ENCODE measurements at regions not wholly inside any gene's neighbourhood (a gene's known extent, or its start where the extent isn't known, plus 50 kb on each side); places are given as distances from the start of the nearest gene placed in this dataset.

DNA sequence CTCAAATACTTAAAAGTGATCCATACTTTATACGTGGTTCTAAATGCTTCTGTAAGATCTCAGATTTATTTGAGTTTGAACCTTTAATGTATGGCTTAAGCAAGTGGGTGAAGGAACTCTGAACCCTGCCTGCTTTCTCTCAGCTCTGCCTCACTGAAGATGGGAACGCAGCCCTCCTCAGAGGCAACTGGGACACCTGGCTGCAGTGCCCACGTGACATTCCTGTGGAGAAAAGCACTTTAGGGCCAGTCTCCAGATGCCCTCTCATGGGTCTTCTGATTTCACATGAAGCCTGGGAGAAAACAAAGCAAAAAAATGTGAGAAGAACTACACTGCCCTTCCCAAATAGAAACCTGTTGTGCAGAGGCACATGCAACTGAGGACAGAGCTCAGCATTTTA is 242.6 kb upstream of the ANKRD30A start:
- TF ChIP-seq, protein P1, sequence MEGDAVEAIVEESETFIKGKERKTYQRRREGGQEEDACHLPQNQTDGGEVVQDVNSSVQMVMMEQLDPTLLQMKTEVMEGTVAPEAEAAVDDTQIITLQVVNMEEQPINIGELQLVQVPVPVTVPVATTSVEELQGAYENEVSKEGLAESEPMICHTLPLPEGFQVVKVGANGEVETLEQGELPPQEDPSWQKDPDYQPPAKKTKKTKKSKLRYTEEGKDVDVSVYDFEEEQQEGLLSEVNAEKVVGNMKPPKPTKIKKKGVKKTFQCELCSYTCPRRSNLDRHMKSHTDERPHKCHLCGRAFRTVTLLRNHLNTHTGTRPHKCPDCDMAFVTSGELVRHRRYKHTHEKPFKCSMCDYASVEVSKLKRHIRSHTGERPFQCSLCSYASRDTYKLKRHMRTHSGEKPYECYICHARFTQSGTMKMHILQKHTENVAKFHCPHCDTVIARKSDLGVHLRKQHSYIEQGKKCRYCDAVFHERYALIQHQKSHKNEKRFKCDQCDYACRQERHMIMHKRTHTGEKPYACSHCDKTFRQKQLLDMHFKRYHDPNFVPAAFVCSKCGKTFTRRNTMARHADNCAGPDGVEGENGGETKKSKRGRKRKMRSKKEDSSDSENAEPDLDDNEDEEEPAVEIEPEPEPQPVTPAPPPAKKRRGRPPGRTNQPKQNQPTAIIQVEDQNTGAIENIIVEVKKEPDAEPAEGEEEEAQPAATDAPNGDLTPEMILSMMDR (IDR thresholded peaks at IDR 0.05; ENCODE audit: control insufficient read depth, insufficient read depth, low read depth, low read length, missing control alignments), result no peak
- no peak for DNase-seq (ENCODE audit: low read depth)
- H3K4me3 ChIP-seq (ENCODE audit: control insufficient read depth, low read depth, low read length), result no peak overlapping the region

DNA sequence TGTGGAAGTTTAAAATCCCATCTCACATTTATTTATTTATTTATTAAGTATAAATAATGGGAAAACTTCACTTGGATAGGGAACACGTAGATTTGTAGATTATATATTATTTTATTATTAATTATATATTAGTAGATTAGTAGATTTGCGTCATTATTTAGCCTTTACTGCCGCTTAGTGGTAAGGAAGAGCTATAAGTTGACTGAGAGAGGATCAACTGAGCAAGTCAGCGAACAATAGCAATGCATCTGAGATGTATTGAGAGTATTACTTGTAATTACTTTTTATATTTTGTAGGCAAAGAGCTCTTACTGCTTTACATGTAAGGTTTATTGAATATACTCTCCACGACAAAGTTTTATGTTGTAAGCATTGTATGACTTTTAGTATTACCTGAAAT is 244.5 kb upstream of the ANKRD30A start:
- H3K4me3 ChIP-seq (ENCODE audit: control insufficient read depth, low read depth, low read length), result no peak overlapping the region
- TF ChIP-seq, protein P1 (IDR thresholded peaks at IDR 0.05; ENCODE audit: control insufficient read depth, insufficient read depth, low read depth, low read length, missing control alignments), result peak; percentile 64
- DNase-seq (ENCODE audit: low read depth), result peak; percentile 2

DNA sequence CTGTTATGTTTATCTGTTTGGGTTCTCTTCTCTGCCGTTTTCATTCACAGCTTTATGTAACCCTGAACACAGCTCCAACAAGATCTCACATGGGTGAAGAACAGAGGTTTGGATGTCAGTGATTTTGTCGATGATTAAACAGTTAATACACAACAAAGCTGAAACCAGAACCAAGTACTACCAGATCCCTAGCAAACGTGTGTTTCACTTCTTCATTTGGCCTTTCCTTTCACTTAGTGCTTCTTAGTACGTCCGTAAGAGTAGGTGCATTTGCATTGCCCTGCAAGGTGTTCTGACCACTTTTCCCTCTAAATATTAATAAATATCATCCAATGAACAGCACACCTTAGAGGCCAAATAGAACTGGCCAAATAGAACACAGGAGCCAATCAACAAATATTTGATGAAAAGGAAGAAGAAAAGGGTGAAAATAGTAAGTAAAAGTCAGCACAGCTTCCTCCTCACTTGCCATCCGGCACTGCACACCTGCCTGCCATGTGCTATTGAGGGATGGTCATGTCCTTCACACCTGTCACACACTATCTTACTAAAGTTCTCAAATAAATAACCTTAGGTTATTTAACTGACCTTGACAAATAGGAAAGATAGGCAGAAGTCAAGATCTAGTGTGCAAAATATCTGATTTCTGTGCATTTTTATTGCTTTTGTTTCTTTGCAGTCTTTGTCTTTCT is 252.6 kb upstream of the ANKRD30A start:
- no peak overlapping the region for H3K4me3 ChIP-seq (ENCODE audit: control insufficient read depth, low read depth, low read length)
- TF ChIP-seq, protein P1 (IDR thresholded peaks at IDR 0.05; ENCODE audit: control insufficient read depth, insufficient read depth, low read depth, low read length, missing control alignments), result no peak

DNA sequence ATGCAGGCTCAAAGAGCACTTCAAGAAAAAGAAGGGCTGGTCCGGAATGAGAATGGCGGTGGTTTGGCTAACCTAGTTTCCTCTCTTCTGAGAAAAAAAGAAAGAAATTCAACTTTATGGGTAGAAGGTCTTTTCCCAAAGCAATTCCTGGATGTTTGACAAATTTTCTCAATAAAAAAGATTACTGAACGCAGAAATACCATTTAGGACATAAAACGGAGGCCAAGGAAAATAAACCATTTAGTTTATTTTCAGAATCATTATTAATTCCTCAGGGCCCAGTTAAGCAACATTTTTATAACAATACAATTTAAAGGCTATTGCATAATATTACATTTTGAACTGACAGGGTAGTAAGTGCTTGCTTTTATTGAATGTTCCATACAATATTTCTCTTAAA is 284.6 kb upstream of the ANKRD30A start:
- peak; percentile 72 for DNase-seq (ENCODE audit: low read depth)
- TF ChIP-seq, protein P1 (IDR thresholded peaks at IDR 0.05; ENCODE audit: control insufficient read depth, insufficient read depth, low read depth, low read length, missing control alignments), result no peak
- H3K4me3 ChIP-seq (ENCODE audit: control insufficient read depth, low read depth, low read length), result no peak overlapping the region

More for the DNA sequence above, 252.6 kb upstream of the ANKRD30A start:
- no peak for DNase-seq (ENCODE audit: low read depth)

DNA sequence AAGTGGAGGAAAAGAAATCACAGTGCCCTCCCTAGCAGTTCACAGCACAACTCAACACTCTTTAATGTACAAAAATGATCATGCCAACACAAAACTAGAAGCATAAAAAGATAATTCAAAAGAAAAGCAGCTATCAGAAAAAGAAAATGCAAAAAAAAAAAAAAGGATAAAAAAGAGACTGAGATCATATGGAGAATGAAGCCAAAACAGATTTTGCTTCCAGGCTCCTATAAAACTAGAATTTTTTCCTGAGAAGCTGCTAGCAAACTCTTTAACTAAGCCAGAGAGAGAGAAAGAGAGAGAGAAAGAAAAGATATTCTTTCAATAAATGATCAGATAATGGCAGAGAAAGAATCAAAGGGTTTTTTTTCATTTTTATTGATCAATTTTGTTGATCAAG is 288.0 kb upstream of the ANKRD30A start:
- no peak for DNase-seq (ENCODE audit: low read depth)
- TF ChIP-seq, protein P1 (IDR thresholded peaks at IDR 0.05; ENCODE audit: control insufficient read depth, insufficient read depth, low read depth, low read length, missing control alignments), result no peak
- H3K4me3 ChIP-seq (ENCODE audit: control insufficient read depth, low read depth, low read length), result no peak overlapping the region

DNA sequence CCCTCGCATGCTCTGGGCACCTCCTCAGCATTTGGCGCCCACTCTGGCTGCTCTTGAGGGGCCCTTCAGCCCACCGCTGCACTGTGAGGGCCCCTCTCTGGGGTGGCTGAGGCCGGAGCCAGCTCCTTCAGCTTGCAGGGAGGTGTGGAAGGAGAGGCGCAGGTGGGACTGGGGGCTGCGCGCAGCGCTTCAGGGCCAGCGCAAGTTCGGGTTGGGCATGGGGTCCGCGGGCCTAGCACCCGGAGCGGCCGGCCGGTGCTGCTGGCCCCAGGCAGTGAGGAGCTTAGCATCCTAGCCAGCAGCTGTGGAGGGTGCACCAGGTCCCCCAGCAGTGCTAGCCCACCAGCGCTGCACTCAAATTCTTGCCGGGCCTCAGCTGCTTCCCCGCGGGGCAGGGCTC is 305.6 kb upstream of the ANKRD30A start:
- TF ChIP-seq, protein P1 (IDR thresholded peaks at IDR 0.05; ENCODE audit: control insufficient read depth, insufficient read depth, low read depth, low read length, missing control alignments), result no peak
- no peak for DNase-seq (ENCODE audit: low read depth)
- no peak overlapping the region for H3K4me3 ChIP-seq (ENCODE audit: control insufficient read depth, low read depth, low read length)
